GM18511 (cell line): ENCODE measurements at regions not wholly inside any gene's neighbourhood (a gene's known extent, or its start where the extent isn't known, plus 50 kb on each side); places are given as distances from the start of the nearest gene placed in this dataset.
"Not testable (repeated sequence)": the region's sequence is repeated elsewhere in the genome, so short reads cannot be mapped to it uniquely, and the experiment has no call there.

Experiments
- ATAC-seq: cut with Tn5 transposase; IDR thresholded peaks from one replicate; pipeline ENCODE4 v1.9.1; 2021; ENCODE audit warnings: mild to moderate bottlenecking, moderate library complexity; ENCODE audit not compliant: unreplicated experiment

- ATAC-seq = no peak
These were observed 1026.9 kb upstream of the ADGRB3 start for GRCh38 chr6:67608099-67608749.

- ATAC-seq = no peak
These were observed 1027.9 kb upstream of the ADGRB3 start for GRCh38 chr6:67606906-67607828.

GRCh38 chr6:67594366-67594765 lies 1040.7 kb upstream of the ADGRB3 start:
- ATAC-seq = no peak

GRCh38 chr6:67593247-67593646 lies 1041.8 kb upstream of the ADGRB3 start:
- ATAC-seq = no peak

- no peak for ATAC-seq
These were observed 1043.2 kb upstream of the ADGRB3 start for GRCh38 chr6:67591910-67592309.

GRCh38 chr6:67567842-67568241 lies 1067.2 kb upstream of the ADGRB3 start:
- ATAC-seq = no peak

GRCh38 chr6:67563671-67564070 lies 1071.4 kb upstream of the ADGRB3 start:
- ATAC-seq = no peak

GRCh38 chr6:67560068-67560467 lies 1075.0 kb upstream of the ADGRB3 start:
- ATAC-seq = no peak

GRCh38 chr6:67558985-67559384 lies 1076.1 kb upstream of the ADGRB3 start:
- ATAC-seq = no peak

- ATAC-seq = no peak
These were observed 1090.1 kb upstream of the ADGRB3 start for GRCh38 chr6:67544851-67545452.

- ATAC-seq = no peak
These were observed 1093.5 kb upstream of the ADGRB3 start for GRCh38 chr6:67541586-67541985.

- no peak for ATAC-seq
These were observed 1097.0 kb upstream of the ADGRB3 start for GRCh38 chr6:67538032-67538431.

- no peak for ATAC-seq
These were observed 1099.1 kb upstream of the ADGRB3 start for GRCh38 chr6:67535946-67536345.

GRCh38 chr6:67506352-67506751 lies 1128.7 kb upstream of the ADGRB3 start:
- ATAC-seq = no peak

GRCh38 chr6:67501755-67502154 lies 1133.3 kb upstream of the ADGRB3 start:
- no peak for ATAC-seq

- no peak for ATAC-seq
These were observed 1137.3 kb upstream of the ADGRB3 start for GRCh38 chr6:67497749-67498148.

- ATAC-seq = no peak
These were observed 1138.9 kb upstream of the ADGRB3 start for GRCh38 chr6:67496191-67496590.

GRCh38 chr6:67493682-67494081 lies 1141.4 kb upstream of the ADGRB3 start:
- no peak for ATAC-seq

GRCh38 chr6:67475700-67476099 lies 1159.4 kb upstream of the ADGRB3 start:
- no peak for ATAC-seq

GRCh38 chr6:67467341-67467740 lies 1167.7 kb upstream of the ADGRB3 start:
- ATAC-seq = no peak

- not testable (repeated sequence) for ATAC-seq
These were observed 1172.4 kb upstream of the ADGRB3 start for GRCh38 chr6:67462725-67463124.

GRCh38 chr6:67459556-67459955 lies 1175.5 kb upstream of the ADGRB3 start:
- no peak for ATAC-seq
